Lower leg skin (tissue), 4 donors: ENCODE measurements at regions not wholly inside any gene's neighbourhood (a gene's known extent, or its start where the extent isn't known, plus 50 kb on each side); places are given as distances from the start of the nearest gene placed in this dataset.

Experiments used
- DNase-seq, 2 donors: peaks; one replicate each; pipeline ENCODE4 v3.0.0-alpha.2; 2019; ENCODE audit warnings: low spot score in 2 of 2
- H3K4me3 ChIP-seq: fragments of 200-600 bp; sonication (generic); 2 replicates; pipeline ENCODE4 v1.5.1; 2017; ENCODE audit warnings: mild to moderate bottlenecking, low read depth; ENCODE audit not compliant: poor library complexity, severe bottlenecking
- POLR2A ChIP-seq, 2 donors: fragments of 450-650 bp; IDR thresholded peaks; one replicate each; pipeline ENCODE4 v1.6.1; 2016 to 2017; ENCODE audit warnings: antibody characterized with exemption in 2 of 2, mild to moderate bottlenecking in 1 of 2, moderate library complexity in 1 of 2
- WGBS, 2 donors: methylation state at CpG; one replicate each; pipeline ENCODE4 v1.1.5; 2018; 5-methylcytosine and 5-hydroxymethylcytosine counted together
- intact Hi-C: fragments of 100-400 bp; cut with DNase I; formaldehyde crosslinking; loops from one replicate; pipeline ENCODE4 v1.15.0; 2023; ENCODE audit warnings: low total_unique reads
- TF ChIP-seq, protein P1 (sequence below), 3 donors: fragments of 450-650 bp; IDR thresholded peaks; one replicate each; pipeline ENCODE4 v1.5.1; 2016; ENCODE audit warnings: antibody characterized with exemption in 3 of 3, mild to moderate bottlenecking in 3 of 3, moderate library complexity in 2 of 3

DNA sequence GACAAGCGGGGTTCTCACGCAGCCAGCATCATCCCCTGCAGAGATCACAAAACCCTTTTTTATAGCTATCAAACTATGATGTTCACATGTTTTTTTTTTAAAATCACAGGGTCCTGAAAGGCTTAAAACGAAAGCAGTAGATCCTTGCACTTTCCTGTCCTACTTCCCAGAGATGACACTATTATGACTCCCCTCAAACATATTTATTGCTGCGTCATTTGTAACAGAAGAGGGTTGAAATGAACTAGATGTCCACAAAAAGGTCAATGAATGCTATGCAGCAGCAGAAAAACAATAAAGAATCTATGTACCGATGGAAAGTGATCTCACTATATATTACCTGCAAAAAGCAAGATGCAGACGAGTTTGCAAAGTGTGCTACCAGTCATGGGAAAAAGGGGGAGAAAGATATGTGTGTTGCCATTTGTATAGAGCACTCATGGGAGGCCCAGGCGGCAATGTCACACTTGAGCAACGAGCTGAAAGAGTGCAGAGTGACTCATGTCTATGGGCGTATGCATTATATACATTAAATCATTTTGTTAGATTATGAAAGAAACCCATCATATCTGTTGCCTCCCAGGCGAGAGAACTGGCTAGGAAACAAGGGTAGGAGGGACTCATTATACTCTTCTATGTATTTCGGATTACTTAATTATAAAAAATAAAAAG is 68.9 kb upstream of the PARP1 start:
- 78% methylated on average over 11 of the region's 11 CpGs for WGBS, 2 donors
- TF ChIP-seq POLR2A (IDR thresholded peaks at IDR 0.05), result no peak
- TF ChIP-seq, protein P1, sequence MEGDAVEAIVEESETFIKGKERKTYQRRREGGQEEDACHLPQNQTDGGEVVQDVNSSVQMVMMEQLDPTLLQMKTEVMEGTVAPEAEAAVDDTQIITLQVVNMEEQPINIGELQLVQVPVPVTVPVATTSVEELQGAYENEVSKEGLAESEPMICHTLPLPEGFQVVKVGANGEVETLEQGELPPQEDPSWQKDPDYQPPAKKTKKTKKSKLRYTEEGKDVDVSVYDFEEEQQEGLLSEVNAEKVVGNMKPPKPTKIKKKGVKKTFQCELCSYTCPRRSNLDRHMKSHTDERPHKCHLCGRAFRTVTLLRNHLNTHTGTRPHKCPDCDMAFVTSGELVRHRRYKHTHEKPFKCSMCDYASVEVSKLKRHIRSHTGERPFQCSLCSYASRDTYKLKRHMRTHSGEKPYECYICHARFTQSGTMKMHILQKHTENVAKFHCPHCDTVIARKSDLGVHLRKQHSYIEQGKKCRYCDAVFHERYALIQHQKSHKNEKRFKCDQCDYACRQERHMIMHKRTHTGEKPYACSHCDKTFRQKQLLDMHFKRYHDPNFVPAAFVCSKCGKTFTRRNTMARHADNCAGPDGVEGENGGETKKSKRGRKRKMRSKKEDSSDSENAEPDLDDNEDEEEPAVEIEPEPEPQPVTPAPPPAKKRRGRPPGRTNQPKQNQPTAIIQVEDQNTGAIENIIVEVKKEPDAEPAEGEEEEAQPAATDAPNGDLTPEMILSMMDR (IDR thresholded peaks at IDR 0.05), result no peak
- H3K4me3 ChIP-seq, result no peak overlapping the region
- intact Hi-C loops, result no loop called here
- DNase-seq, result peak in 1 of 2 donors; percentile 49

DNA sequence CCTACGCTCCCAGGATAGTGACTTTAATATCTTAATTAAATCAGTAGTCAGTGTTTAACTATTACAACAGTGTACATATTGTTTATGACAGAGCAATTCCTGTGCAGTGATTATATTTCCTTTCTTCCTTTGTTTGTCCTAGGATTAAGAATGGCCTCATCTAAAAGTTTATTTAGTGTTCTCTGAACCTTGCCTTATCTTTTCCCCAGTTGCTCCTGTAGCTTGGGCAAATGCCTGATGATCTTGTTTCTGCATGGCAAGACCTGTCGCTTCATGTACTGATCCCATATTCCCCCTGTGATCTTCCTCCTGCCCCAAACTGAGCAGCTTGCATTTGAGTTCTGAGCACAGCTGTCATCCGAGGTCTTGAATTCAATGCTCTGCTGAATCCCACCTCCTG is 69.1 kb upstream of the STUM start:
- DNase-seq, result no peak
- 67 to 72% methylated on average over 3 of the region's 3 CpGs for WGBS, 2 donors
- intact Hi-C loops, result no loop called here
- TF ChIP-seq, protein P1 (IDR thresholded peaks at IDR 0.05), result no peak
- no peak for TF ChIP-seq POLR2A (IDR thresholded peaks at IDR 0.05)
- no peak overlapping the region for H3K4me3 ChIP-seq

DNA sequence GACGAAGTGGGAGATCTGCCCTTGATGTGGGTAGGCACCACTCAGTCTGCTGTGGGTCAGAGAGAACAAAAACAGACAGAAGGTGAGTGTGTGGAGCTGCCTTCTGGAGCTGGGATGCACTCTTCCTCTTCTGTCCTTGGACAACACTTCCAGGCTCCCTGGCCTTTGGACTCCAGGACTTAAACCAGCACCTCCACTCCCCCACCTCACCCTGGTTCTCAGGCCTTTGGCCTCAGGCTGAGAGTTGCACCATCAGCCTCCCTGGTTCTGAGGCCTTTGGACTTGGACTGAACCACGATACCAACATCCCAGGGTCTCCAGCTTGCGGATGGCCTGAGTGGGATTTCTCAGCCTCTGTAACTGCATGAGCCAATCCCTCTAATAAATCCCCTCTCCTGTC is 68.1 kb upstream of the STUM start:
- H3K4me3 ChIP-seq, result no peak overlapping the region
- WGBS, 2 donors, result 92 to 94% methylated on average over 3 of the region's 3 CpGs
- no peak for TF ChIP-seq POLR2A (IDR thresholded peaks at IDR 0.05)
- TF ChIP-seq, protein P1 (IDR thresholded peaks at IDR 0.05), result no peak
- intact Hi-C loops, result no loop called here
- DNase-seq, result no peak

DNA sequence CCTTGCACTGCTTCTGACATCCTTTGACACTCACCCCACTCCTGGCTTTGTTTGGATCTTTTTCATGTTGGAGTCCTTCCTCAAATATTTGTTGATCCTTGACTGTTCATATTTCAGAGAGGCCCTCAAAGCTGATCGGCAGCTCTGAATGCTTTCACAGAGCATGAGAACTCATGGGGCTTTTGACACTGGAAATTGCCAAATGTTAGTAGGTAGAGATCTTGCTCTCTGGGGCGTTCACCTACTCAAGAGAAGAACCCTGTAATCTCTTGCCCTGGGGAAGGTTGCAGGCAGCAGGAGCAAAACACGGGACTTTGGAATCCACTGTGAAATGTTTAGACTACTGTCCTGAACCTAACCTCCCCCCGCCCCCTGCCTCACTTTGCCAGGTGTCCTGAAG is 67.4 kb upstream of the STUM start:
- intact Hi-C loops, result no loop called here
- 58 to 68% methylated on average over 4 of the region's 4 CpGs for WGBS, 2 donors
- H3K4me3 ChIP-seq, result no peak overlapping the region
- TF ChIP-seq POLR2A (IDR thresholded peaks at IDR 0.05), result no peak
- TF ChIP-seq, protein P1 (IDR thresholded peaks at IDR 0.05), result no peak
- no peak for DNase-seq

DNA sequence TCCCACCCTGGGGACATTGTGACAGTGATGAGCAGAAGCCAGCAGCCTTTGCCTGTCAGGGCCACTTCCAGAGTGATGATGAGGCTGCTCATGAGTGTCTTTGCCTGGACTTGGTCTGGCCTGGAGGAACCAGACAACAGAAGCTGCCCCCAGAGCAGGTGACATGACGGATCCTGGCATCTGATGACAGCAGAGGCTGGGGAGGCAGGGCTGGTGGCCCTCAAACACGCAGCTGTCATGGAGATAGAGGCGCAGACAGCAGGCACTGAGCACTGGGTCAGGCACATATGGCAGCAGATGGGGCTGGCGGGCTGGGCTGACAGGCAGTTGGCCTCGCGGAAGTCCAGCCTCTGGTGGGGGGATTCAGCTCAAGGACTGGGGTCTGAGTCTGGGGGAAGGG is 66.4 kb upstream of the STUM start:
- no peak for TF ChIP-seq POLR2A (IDR thresholded peaks at IDR 0.05)
- TF ChIP-seq, protein P1 (IDR thresholded peaks at IDR 0.05), result no peak
- DNase-seq, result no peak
- intact Hi-C loops, result no loop called here

More for the DNA sequence above, 66.4 kb upstream of the STUM start:
- no peak overlapping the region for H3K4me3 ChIP-seq
- 92 to 100% methylated on average over 5 to 6 of the region's 6 CpGs for WGBS, 2 donors
